OCI-LY3 (cell line): ENCODE measurements at regions not wholly inside any gene's neighbourhood (a gene's known extent, or its start where the extent isn't known, plus 50 kb on each side); places are given as distances from the start of the nearest gene placed in this dataset.

Experiments used
- H2AFZ ChIP-seq: fragments of 200-600, 300-600 bp; shearing (Covaris generic); 2 replicates; pipeline ENCODE4 v1.6.0; 2014; ENCODE audit warnings: antibody characterized with exemption, low read depth, low read length
- H3K27ac ChIP-seq: fragments of 200-600, 300-600 bp; sonication (generic); 2 replicates; pipeline ENCODE4 v1.5.1; 2014; ENCODE audit warnings: mild to moderate bottlenecking, low read length, moderate library complexity, mixed read lengths
- H3K27me3 ChIP-seq: fragments of 200-600, 300-600 bp; sonication (generic); 2 replicates; pipeline ENCODE4 v1.6.1; 2014; ENCODE audit warnings: low read depth, low read length, mixed read lengths
- H3K36me3 ChIP-seq: fragments of 200-600, 300-600 bp; sonication (generic); replicated peaks from 2 replicates; pipeline ENCODE3; 2014; ENCODE audit warnings: low read depth, low read length, mixed read lengths
- H3K4me1 ChIP-seq: fragments of 300-600, 200-600 bp; sonication (generic); 2 replicates; pipeline ENCODE4 v1.6.1; 2014; ENCODE audit warnings: low read length, mixed read lengths
- H3K4me2 ChIP-seq: fragments of 200-600, 300-600 bp; sonication (generic); 2 replicates; pipeline ENCODE4 v1.6.1; 2014; ENCODE audit warnings: low read length, mixed read lengths
- H3K4me3 ChIP-seq: fragments of 300-600, 200-600 bp; sonication (generic); 2 replicates; pipeline ENCODE4 v1.5.1; 2014; ENCODE audit warnings: antibody characterized with exemption, mild to moderate bottlenecking, low read length, moderate library complexity
- H3K79me2 ChIP-seq: fragments of 300-600, 200-600 bp; shearing (Covaris generic); 2 replicates; pipeline ENCODE4 v1.6.1; 2014; ENCODE audit warnings: mild to moderate bottlenecking, low read length, mixed read lengths
- H3K9ac ChIP-seq: fragments of 300-600, 200-600 bp; shearing (Covaris generic); 2 replicates; pipeline ENCODE4 v1.6.0; 2014; ENCODE audit warnings: mild to moderate bottlenecking, low read length, moderate library complexity
- H3K9me3 ChIP-seq: fragments of 200-600, 300-600 bp; shearing (Covaris generic); 2 replicates; pipeline ENCODE4 v1.6.1; 2014; ENCODE audit warnings: low read length, mixed read lengths; ENCODE audit not compliant: insufficient read depth
- H4K20me1 ChIP-seq: fragments of 200-600, 300-600 bp; sonication (generic); 2 replicates; pipeline ENCODE4 v1.6.1; 2016; ENCODE audit warnings: low read length, mixed read lengths; ENCODE audit not compliant: insufficient read depth
- CTCF ChIP-seq: fragments of 200-600, 300-600 bp; sonication (generic); IDR thresholded peaks from 2 replicates; pipeline ENCODE4 v1.5.1; 2014; ENCODE audit warnings: antibody characterized with exemption, low read length, low read depth
- EZH2phosphoT487 ChIP-seq: fragments of 200-600 bp; shearing (Covaris generic); IDR thresholded peaks from 2 replicates; pipeline ENCODE4 v1.6.1; 2018; ENCODE audit warnings: antibody characterized with exemption, mixed run types, low read depth

GRCh38 chr7:52018680-52019054, 702.1 kb upstream of the COBL start:
- no peaks in the 10 kb centered on the region for H4K20me1 ChIP-seq
- peak overlapping the region; percentile 99 for H2AFZ ChIP-seq
- no peaks in the 10 kb centered on the region for H3K36me3 ChIP-seq
- H3K27me3 ChIP-seq: no peaks in the 10 kb centered on the region
- no peak overlapping the region for H3K9ac ChIP-seq
- no peak overlapping the region for H3K27ac ChIP-seq
- H3K4me2 ChIP-seq: peak overlapping the region; percentile 91
- H3K79me2 ChIP-seq: no peaks in the 10 kb centered on the region
- peaks cover 5% of the 10 kb centered on the region for H3K4me1 ChIP-seq
- H3K9me3 ChIP-seq: no peaks in the 10 kb centered on the region
- TF ChIP-seq EZH2phosphoT487 (no peak), CTCF (no peak; the same call in 1 of the 2 replicates)
- peak overlapping the region; percentile 81 for H3K4me3 ChIP-seq

GRCh38 chr7:52017802-52018679, 701.4 kb upstream of the COBL start:
- Histone ChIP-seq H4K20me1 (no peaks in the 10 kb centered on the region), H3K9me3 (no peaks in the 10 kb centered on the region), H3K27me3 (no peaks in the 10 kb centered on the region), H3K36me3 (no peaks in the 10 kb centered on the region), H3K4me1 (peaks cover 5% of the 10 kb centered on the region), H3K79me2 (no peaks in the 10 kb centered on the region), H3K4me3 (peak overlapping the region; percentile 81), H3K9ac (peak overlapping the region; percentile 64), H2AFZ (peak overlapping the region; percentile 99), H3K27ac (peak overlapping the region; percentile 21; the same call in 1 of the 2 replicates), H3K4me2 (peak overlapping the region; percentile 91)
- no peak for TF ChIP-seq EZH2phosphoT487
- peak; percentile 79 for TF ChIP-seq CTCF

GRCh38 chr7:52009181-52009580, 692.6 kb upstream of the COBL start:
- Histone ChIP-seq H3K4me2 (no peak overlapping the region), H3K4me1 (no peaks in the 10 kb centered on the region), H3K27me3 (no peaks in the 10 kb centered on the region), H3K9ac (no peak overlapping the region), H3K4me3 (no peak overlapping the region), H3K27ac (no peak overlapping the region), H3K9me3 (no peaks in the 10 kb centered on the region), H3K79me2 (no peaks in the 10 kb centered on the region), H2AFZ (no peak overlapping the region), H3K36me3 (no peaks in the 10 kb centered on the region), H4K20me1 (no peaks in the 10 kb centered on the region)
- TF ChIP-seq EZH2phosphoT487 (no peak), CTCF (no peak)

- TF ChIP-seq EZH2phosphoT487 (no peak), CTCF (no peak)
- no peaks in the 10 kb centered on the region for H3K27me3 ChIP-seq
- H3K4me1 ChIP-seq: no peaks in the 10 kb centered on the region
- H3K4me2 ChIP-seq: no peak overlapping the region
- H3K79me2 ChIP-seq: no peaks in the 10 kb centered on the region
- no peaks in the 10 kb centered on the region for H3K36me3 ChIP-seq
- no peak overlapping the region for H2AFZ ChIP-seq
- no peak overlapping the region for H3K27ac ChIP-seq
- H3K9ac ChIP-seq: no peak overlapping the region
- no peak overlapping the region for H3K4me3 ChIP-seq
- no peaks in the 10 kb centered on the region for H4K20me1 ChIP-seq
- no peaks in the 10 kb centered on the region for H3K9me3 ChIP-seq
These were observed 690.1 kb upstream of the COBL start for GRCh38 chr7:52006674-52007073.
